ENCODE measurements at regions not wholly inside any gene's neighbourhood (a gene's known extent, or its start where the extent isn't known, plus 50 kb on each side); places are given as distances from the start of the nearest gene placed in this dataset.

DNA sequence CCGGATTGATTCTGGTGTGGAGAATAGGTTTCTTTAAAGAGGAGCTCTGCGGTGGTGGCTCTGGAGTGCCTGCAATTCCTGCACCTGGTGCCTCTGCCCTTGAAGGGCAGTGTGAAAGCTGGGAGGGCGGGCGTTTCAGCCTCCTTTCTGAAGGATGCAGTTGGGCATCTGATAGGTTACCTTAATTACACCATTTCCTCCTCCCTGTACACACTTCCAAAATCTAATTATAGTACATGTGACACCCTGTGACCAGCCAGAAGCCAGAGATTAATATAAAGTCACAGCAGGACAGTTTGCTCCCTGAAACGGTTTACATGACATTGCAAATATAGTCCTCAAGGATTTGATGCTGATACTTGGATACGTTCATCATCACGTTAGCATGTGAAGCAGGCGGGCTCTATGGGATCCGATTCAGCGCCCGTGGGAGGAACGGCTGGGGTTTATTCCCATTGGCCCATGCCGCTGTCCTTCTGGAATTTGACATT, 548.2 kb downstream of the QKI start:
- TF ChIP-seq POLR2A (IDR thresholded peaks at IDR 0.05), result peak; percentile 94 to 96
- TF ChIP-seq, protein P1, sequence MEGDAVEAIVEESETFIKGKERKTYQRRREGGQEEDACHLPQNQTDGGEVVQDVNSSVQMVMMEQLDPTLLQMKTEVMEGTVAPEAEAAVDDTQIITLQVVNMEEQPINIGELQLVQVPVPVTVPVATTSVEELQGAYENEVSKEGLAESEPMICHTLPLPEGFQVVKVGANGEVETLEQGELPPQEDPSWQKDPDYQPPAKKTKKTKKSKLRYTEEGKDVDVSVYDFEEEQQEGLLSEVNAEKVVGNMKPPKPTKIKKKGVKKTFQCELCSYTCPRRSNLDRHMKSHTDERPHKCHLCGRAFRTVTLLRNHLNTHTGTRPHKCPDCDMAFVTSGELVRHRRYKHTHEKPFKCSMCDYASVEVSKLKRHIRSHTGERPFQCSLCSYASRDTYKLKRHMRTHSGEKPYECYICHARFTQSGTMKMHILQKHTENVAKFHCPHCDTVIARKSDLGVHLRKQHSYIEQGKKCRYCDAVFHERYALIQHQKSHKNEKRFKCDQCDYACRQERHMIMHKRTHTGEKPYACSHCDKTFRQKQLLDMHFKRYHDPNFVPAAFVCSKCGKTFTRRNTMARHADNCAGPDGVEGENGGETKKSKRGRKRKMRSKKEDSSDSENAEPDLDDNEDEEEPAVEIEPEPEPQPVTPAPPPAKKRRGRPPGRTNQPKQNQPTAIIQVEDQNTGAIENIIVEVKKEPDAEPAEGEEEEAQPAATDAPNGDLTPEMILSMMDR (IDR thresholded peaks at IDR 0.05 in 4 of 5, conservative IDR thresholded peaks at IDR 0.05 in 1 of 5), result no peak

All from gastrocnemius medialis (tissue), 4 donors.